H9 (cell line): ENCODE measurements at regions not wholly inside any gene's neighbourhood (a gene's known extent, or its start where the extent isn't known, plus 50 kb on each side); places are given as distances from the start of the nearest gene placed in this dataset.

Experiments
- DNase-seq: peaks from one replicate; pipeline ENCODE4 v3.0.0-alpha.2; 2017
- H2AFZ ChIP-seq: one replicate; pipeline ENCODE4 v1.6.1; 2013; ENCODE audit warnings: mild to moderate bottlenecking, low read length, control low read depth, moderate library complexity
- H2AK5ac ChIP-seq: 2 replicates; pipeline ENCODE4 v1.6.1; 2013; ENCODE audit warnings: low read length, control low read depth, mixed read lengths; ENCODE audit not compliant: insufficient read length
- H2BK120ac ChIP-seq: one replicate; pipeline ENCODE4 v1.6.1; 2013; ENCODE audit warnings: low read depth, mild to moderate bottlenecking, low read length, control low read depth, inconsistent platforms; ENCODE audit not compliant: poor library complexity, severe bottlenecking
- H2BK12ac ChIP-seq: 2 replicates; pipeline ENCODE4 v1.6.1; 2013; ENCODE audit warnings: low read length, control low read depth, mixed read lengths, low read depth; ENCODE audit not compliant: insufficient read length
- H2BK15ac ChIP-seq: 2 replicates; pipeline ENCODE4 v1.6.1; 2013; ENCODE audit warnings: low read depth, low read length, control low read depth
- H2BK20ac ChIP-seq: one replicate; pipeline ENCODE4 v1.6.1; 2013; ENCODE audit warnings: low read depth, mild to moderate bottlenecking, low read length, control low read depth, inconsistent platforms; ENCODE audit not compliant: poor library complexity, severe bottlenecking
- H2BK5ac ChIP-seq: 2 replicates; pipeline ENCODE4 v1.6.1; 2013; ENCODE audit warnings: low read length, control low read depth, mixed read lengths; ENCODE audit not compliant: insufficient read length
- H3K14ac ChIP-seq: 2 replicates; pipeline ENCODE4 v1.6.1; 2013; ENCODE audit warnings: low read length, control low read depth; ENCODE audit not compliant: insufficient read depth
- H3K18ac ChIP-seq: 2 replicates; pipeline ENCODE4 v1.6.1; 2013; ENCODE audit warnings: low read depth, mild to moderate bottlenecking, mixed read lengths, low read length, control low read depth; ENCODE audit not compliant: insufficient read length
- H3K23ac ChIP-seq: 2 replicates; pipeline ENCODE4 v1.6.1; 2013; ENCODE audit warnings: low read length, control low read depth, mixed read lengths, low read depth; ENCODE audit not compliant: insufficient read length
- H3K23me2 ChIP-seq: 2 replicates; pipeline ENCODE4 v1.6.1; 2013; ENCODE audit warnings: low read depth, mild to moderate bottlenecking, mixed read lengths, low read length, control low read depth; ENCODE audit not compliant: insufficient read length, poor library complexity, severe bottlenecking
- H3K27ac ChIP-seq: 2 replicates; pipeline ENCODE4 v1.5.1; 2013; ENCODE audit warnings: low read length, control low read depth, mixed read lengths, low read depth; ENCODE audit not compliant: insufficient read length
- H3K27me3 ChIP-seq: 2 replicates; pipeline ENCODE4 v1.6.1; 2013; ENCODE audit warnings: low read length, control low read depth, inconsistent platforms; ENCODE audit not compliant: insufficient read depth
- H3K4ac ChIP-seq: 2 replicates; pipeline ENCODE4 v1.6.1; 2013; ENCODE audit warnings: low read depth, mild to moderate bottlenecking, control low read depth, inconsistent platforms, low read length, moderate library complexity
- H3K4me1 ChIP-seq: 2 replicates; pipeline ENCODE4 v1.6.1; 2013; ENCODE audit warnings: low read length, control low read depth, inconsistent platforms; ENCODE audit not compliant: insufficient read depth
- H3K4me2 ChIP-seq: 2 replicates; pipeline ENCODE4 v1.6.1; 2013; ENCODE audit warnings: low read length, control low read depth, mixed read lengths; ENCODE audit not compliant: insufficient read length, insufficient read depth
- H3K56ac ChIP-seq: 2 replicates; pipeline ENCODE4 v1.6.1; 2013; ENCODE audit warnings: low read depth, mild to moderate bottlenecking, mixed read lengths, low read length, control low read depth; ENCODE audit not compliant: insufficient read length
- H3K79me1 ChIP-seq: 2 replicates; pipeline ENCODE4 v1.6.1; 2013; ENCODE audit warnings: low read depth, mild to moderate bottlenecking, moderate library complexity, low read length, control low read depth, inconsistent platforms; ENCODE audit not compliant: insufficient read depth, poor library complexity, severe bottlenecking
- H3K79me2 ChIP-seq: 2 replicates; pipeline ENCODE4 v1.6.1; 2013; ENCODE audit warnings: low read length, control low read depth, inconsistent platforms; ENCODE audit not compliant: insufficient read depth
- H3K9ac ChIP-seq: 2 replicates; pipeline ENCODE4 v1.6.1; 2013; ENCODE audit warnings: low read length, control low read depth, mixed read lengths; ENCODE audit not compliant: insufficient read length; ENCODE audit errors: extremely low read depth
- H3K9me3 ChIP-seq: one replicate; pipeline ENCODE4 v1.6.1; 2013; ENCODE audit warnings: low read depth, low read length, inconsistent platforms; ENCODE audit not compliant: control insufficient read depth
- H3T11ph ChIP-seq: one replicate; pipeline ENCODE4 v1.6.1; 2013; ENCODE audit warnings: mild to moderate bottlenecking, low read length, control low read depth, inconsistent platforms
- H4K20me1 ChIP-seq: one replicate; pipeline ENCODE4 v1.6.1; 2013; ENCODE audit not compliant: control insufficient read depth, insufficient read length, insufficient read depth
- H4K5ac ChIP-seq: 2 replicates; pipeline ENCODE4 v1.6.1; 2013; ENCODE audit warnings: low read depth, mild to moderate bottlenecking, mixed read lengths, low read length, control low read depth; ENCODE audit not compliant: insufficient read length
- H4K8ac ChIP-seq: replicated peaks from 2 replicates; pipeline ENCODE4 v1.6.1; 2013; ENCODE audit warnings: low read length, control low read depth, mixed read lengths, low read depth; ENCODE audit not compliant: insufficient read length
- H4K91ac ChIP-seq: 2 replicates; pipeline ENCODE4 v1.6.1; 2013; ENCODE audit warnings: low read depth, mild to moderate bottlenecking, moderate library complexity, mixed read lengths, low read length, control low read depth; ENCODE audit not compliant: insufficient read length
- H3K27ac Mint-ChIP-seq, 3 experiments: 2 replicates in 2 of 3; 3 replicates in 1 of 3; pipeline ENCODE4 v1.8.0; 2020 to 2021; ENCODE audit warnings: mixed read lengths in 3 of 3, mild to moderate bottlenecking in 1 of 3, moderate library complexity in 1 of 3
- H3K27me3 Mint-ChIP-seq: 2 replicates; pipeline ENCODE4 v1.8.0; 2021; ENCODE audit warnings: low read depth, mild to moderate bottlenecking, moderate library complexity, mixed read lengths
- H3K36me3 Mint-ChIP-seq, 3 experiments: 2 replicates in 2 of 3; 3 replicates in 1 of 3; pipeline ENCODE4 v1.8.0; 2020 to 2021; ENCODE audit warnings: low read depth in 3 of 3, mixed read lengths in 3 of 3; ENCODE audit not compliant: insufficient read depth in 1 of 3
- H3K4me1 Mint-ChIP-seq, 2 experiments: 2 replicates each; pipeline ENCODE4 v1.8.0; 2020; ENCODE audit warnings: mixed read lengths in 2 of 2
- H3K4me3 Mint-ChIP-seq, 2 experiments: 2 replicates in 1 of 2; 3 replicates in 1 of 2; pipeline ENCODE4 v1.8.0; 2020 to 2021; ENCODE audit warnings: mild to moderate bottlenecking in 2 of 2, mixed read lengths in 2 of 2, moderate library complexity in 1 of 2
- H3K9me3 Mint-ChIP-seq, 2 experiments: 2 replicates in 1 of 2; 3 replicates in 1 of 2; pipeline ENCODE4 v1.8.0; 2020; ENCODE audit warnings: mild to moderate bottlenecking in 2 of 2, mixed read lengths in 2 of 2, moderate library complexity in 1 of 2
- WGBS: extraction: QIAGEN DNeasy Blood & Tissue Kit; methylation state at CpG from one replicate; pipeline ENCODE4 v1.1.7; 2013; ENCODE audit warnings: missing lambda C conversion rate, low lambda C conversion rate, mixed read lengths; ENCODE audit not compliant: insufficient read length; ENCODE audit errors: extremely low coverage; 5-methylcytosine and 5-hydroxymethylcytosine counted together
- TF ChIP-seq, protein P1 (sequence below): fragments of 200-600 bp; sonication (generic); conservative IDR thresholded peaks from 3 replicates; pipeline ENCODE4 v1.8.0; 2021; ENCODE audit warnings: antibody characterized with exemption, mild to moderate bottlenecking

DNA sequence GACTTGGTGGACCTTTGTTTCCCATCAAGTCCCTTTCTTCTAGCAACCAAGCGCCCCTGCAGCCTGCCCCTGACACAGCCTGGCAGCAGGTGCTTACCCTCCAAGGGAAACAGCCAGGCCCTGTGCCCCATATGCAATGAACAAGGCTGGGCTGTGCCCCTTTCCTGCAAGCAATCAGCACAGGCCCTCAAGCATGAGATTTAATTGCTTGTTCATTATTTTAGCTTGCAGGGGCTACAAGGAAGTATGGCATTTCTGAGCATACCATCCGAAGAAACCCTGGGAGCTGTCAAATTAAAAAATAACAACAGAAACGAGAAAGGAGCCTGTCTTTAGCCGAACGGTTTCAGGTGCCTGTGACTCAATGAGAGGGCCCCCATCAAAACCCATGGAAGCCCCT is 522.9 kb upstream of the ARID1B start:
- Histone ChIP-seq H2AFZ (no peak overlapping the region), H2BK5ac (no peak overlapping the region), H3T11ph (no peak overlapping the region), H4K8ac (no peak overlapping the region), H3K9ac (no peak overlapping the region), H3K4me2 (no peak overlapping the region), H4K5ac (no peak overlapping the region), H3K23ac (no peak overlapping the region), H3K79me1 (no peaks in the 10 kb centered on the region), H2BK120ac (no peak overlapping the region), H3K4me1 (no peaks in the 10 kb centered on the region), H3K27ac (no peak overlapping the region), H3K79me2 (no peaks in the 10 kb centered on the region), H2BK20ac (no peak overlapping the region), H3K56ac (no peak overlapping the region), H4K91ac (no peak overlapping the region), H3K9me3 (no peaks in the 10 kb centered on the region), H3K23me2 (no peaks in the 10 kb centered on the region), H2AK5ac (no peak overlapping the region), H4K20me1 (no peaks in the 10 kb centered on the region), H3K14ac (no peak overlapping the region), H2BK12ac (no peak overlapping the region), H3K18ac (no peak overlapping the region), H3K27me3 (no peaks in the 10 kb centered on the region), H2BK15ac (no peak overlapping the region), H3K4ac (no peak overlapping the region)
- Mint-ChIP-seq H3K27ac (no peak overlapping the region), H3K4me1 (peaks cover 0 to 2% of the 10 kb centered on the region in 2 experiments; a peak in 1 of 4 replicates), H3K27me3 (no peaks in the 10 kb centered on the region), H3K4me3 (no peak overlapping the region), H3K9me3 (peaks cover 0 to 2% of the 10 kb centered on the region in 2 experiments; a peak in 1 of 5 replicates), H3K36me3 (no peaks in the 10 kb centered on the region; a peak in 1 of 7 replicates)
- TF ChIP-seq, protein P1, sequence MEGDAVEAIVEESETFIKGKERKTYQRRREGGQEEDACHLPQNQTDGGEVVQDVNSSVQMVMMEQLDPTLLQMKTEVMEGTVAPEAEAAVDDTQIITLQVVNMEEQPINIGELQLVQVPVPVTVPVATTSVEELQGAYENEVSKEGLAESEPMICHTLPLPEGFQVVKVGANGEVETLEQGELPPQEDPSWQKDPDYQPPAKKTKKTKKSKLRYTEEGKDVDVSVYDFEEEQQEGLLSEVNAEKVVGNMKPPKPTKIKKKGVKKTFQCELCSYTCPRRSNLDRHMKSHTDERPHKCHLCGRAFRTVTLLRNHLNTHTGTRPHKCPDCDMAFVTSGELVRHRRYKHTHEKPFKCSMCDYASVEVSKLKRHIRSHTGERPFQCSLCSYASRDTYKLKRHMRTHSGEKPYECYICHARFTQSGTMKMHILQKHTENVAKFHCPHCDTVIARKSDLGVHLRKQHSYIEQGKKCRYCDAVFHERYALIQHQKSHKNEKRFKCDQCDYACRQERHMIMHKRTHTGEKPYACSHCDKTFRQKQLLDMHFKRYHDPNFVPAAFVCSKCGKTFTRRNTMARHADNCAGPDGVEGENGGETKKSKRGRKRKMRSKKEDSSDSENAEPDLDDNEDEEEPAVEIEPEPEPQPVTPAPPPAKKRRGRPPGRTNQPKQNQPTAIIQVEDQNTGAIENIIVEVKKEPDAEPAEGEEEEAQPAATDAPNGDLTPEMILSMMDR = no peak
- WGBS = no CpG with 5 or more reads among the region's 5 CpGs
- no peak for DNase-seq
